Spleen (tissue), 11 donors: ENCODE measurements at regions not wholly inside any gene's neighbourhood (a gene's known extent, or its start where the extent isn't known, plus 50 kb on each side); places are given as distances from the start of the nearest gene placed in this dataset.

Experiments
- DNase-seq: peaks from one replicate; pipeline ENCODE4 v3.0.0-alpha.2; 2020
- H3K27ac ChIP-seq, 8 donors: fragments of 200-600 bp; sonication (generic) in 7 of 8; 1 replicate in 4 of 8; 2 replicates in 4 of 8; pipeline versions ENCODE4 v1.5.0 to v1.8.0; 2016 to 2021; ENCODE audit warnings: inconsistent platforms in 4 of 8, mild to moderate bottlenecking in 4 of 8, moderate library complexity in 1 of 8
- H3K27me3 ChIP-seq, 7 donors: fragments of 200-600 bp; sonication (generic) in 6 of 7; replicated peaks in 1 of 7; 1 replicate in 4 of 7; 2 replicates in 3 of 7; pipeline versions ENCODE4 v1.5.0 to v1.8.0; 2016 to 2021; ENCODE audit warnings: inconsistent platforms in 3 of 7, mild to moderate bottlenecking in 1 of 7
- H3K36me3 ChIP-seq, 6 donors: fragments of 200-600 bp; sonication (generic) in 5 of 6; 1 replicate in 4 of 6; 2 replicates in 2 of 6; pipeline versions ENCODE4 v1.5.0 to v1.8.0; 2016 to 2021; ENCODE audit warnings: inconsistent platforms in 2 of 6
- H3K4me1 ChIP-seq, 6 donors: fragments of 200-600 bp; sonication (generic) in 5 of 6; 1 replicate in 3 of 6; 2 replicates in 3 of 6; pipeline versions ENCODE4 v1.5.0 to v1.8.0; 2016 to 2021; ENCODE audit warnings: inconsistent platforms in 3 of 6
- H3K4me3 ChIP-seq, 8 donors: fragments of 200-600 bp; sonication (generic) in 7 of 8; 1 replicate in 4 of 8; 2 replicates in 4 of 8; pipeline versions ENCODE4 v1.5.0 to v1.8.0; 2016 to 2021; ENCODE audit warnings: inconsistent platforms in 4 of 8, mild to moderate bottlenecking in 4 of 8, moderate library complexity in 2 of 8
- H3K9me3 ChIP-seq, 8 donors: fragments of 200-600 bp; sonication (generic) in 7 of 8; 1 replicate in 4 of 8; 2 replicates in 4 of 8; pipeline versions ENCODE4 v1.5.0 to v1.8.0; 2016 to 2021; ENCODE audit warnings: inconsistent platforms in 4 of 8
- CTCF ChIP-seq, 11 experiments: fragments of 200-600 bp in 7 of 11; fragments of 450-650 bp in 4 of 11; sonication (generic) in 4 of 11; IDR thresholded peaks in 8 of 11; conservative IDR thresholded peaks in 3 of 11; 1 replicate in 7 of 11; 2 replicates in 4 of 11; pipeline versions ENCODE4 v1.4.0 to v1.8.0; 2016 to 2021; ENCODE audit warnings: antibody characterized with exemption in 11 of 11, inconsistent platforms in 4 of 11, mild to moderate bottlenecking in 1 of 11
- POLR2A ChIP-seq, 3 donors: fragments of 450-650 bp; IDR thresholded peaks; one replicate each; pipeline ENCODE4 v1.5.1; 2017; ENCODE audit warnings: antibody characterized with exemption in 3 of 3, mild to moderate bottlenecking in 1 of 3
- POLR2AphosphoS5 ChIP-seq, 3 donors: sonication (generic); formaldehyde crosslinking; IDR thresholded peaks; one replicate each; pipeline ENCODE4 v1.5.1; 2017; ENCODE audit warnings: antibody characterized with exemption in 3 of 3
- WGBS, 5 donors: extraction: QIAGEN DNeasy Blood & Tissue Kit in 3 of 5; methylation state at CpG; one replicate each; pipeline versions ENCODE4 v1.1.5 to v1.1.7; 2013 to 2018; 5-methylcytosine and 5-hydroxymethylcytosine counted together
- intact Hi-C: fragments of 100-400 bp; cut with DNase I; formaldehyde crosslinking; loops from one replicate; pipeline ENCODE4 v1.15.0; 2023; ENCODE audit warnings: low total_unique reads
- donor health status: healthy with polysubstance abuse.
- donor health status: DM: no; HTN: no; CAD: no; lungs with moderate emphysema.
- donor health status: DM: no; HTN: no; CAD: no.
- donor health status: Bipolar disorder and iron deficiency.
- donor health status: healthy.
- donor health status: DM: no; HTN: no; CAD: no.
- donor health status: DM: yes; HTN: yes; CAD: no.

- Histone ChIP-seq H3K4me3 (no peak overlapping the region), H3K4me1 (no peaks in the 10 kb centered on the region), H3K9me3 (peaks cover 0 to 24% (median 17%) of the 10 kb centered on the region in 8 donors), H3K36me3 (no peaks in the 10 kb centered on the region), H3K27me3 (no peaks in the 10 kb centered on the region), H3K27ac (no peak overlapping the region)
- no peak for TF ChIP-seq POLR2AphosphoS5 (IDR thresholded peaks at IDR 0.05)
- TF ChIP-seq CTCF (IDR thresholded peaks at IDR 0.05 in 8 of 11, conservative IDR thresholded peaks at IDR 0.05 in 3 of 11), result no peak
- no peak for TF ChIP-seq POLR2A (IDR thresholded peaks at IDR 0.05)
- DNase-seq, result no peak
- intact Hi-C loops, result no loop called here
- 79 to 88% (median 82%) methylated on average over 1 of the region's 1 CpG for WGBS, 5 donors
Observed at GRCh38 chr1:60331647-60332046, 258.1 kb upstream of the C1orf87 start.

DNA sequence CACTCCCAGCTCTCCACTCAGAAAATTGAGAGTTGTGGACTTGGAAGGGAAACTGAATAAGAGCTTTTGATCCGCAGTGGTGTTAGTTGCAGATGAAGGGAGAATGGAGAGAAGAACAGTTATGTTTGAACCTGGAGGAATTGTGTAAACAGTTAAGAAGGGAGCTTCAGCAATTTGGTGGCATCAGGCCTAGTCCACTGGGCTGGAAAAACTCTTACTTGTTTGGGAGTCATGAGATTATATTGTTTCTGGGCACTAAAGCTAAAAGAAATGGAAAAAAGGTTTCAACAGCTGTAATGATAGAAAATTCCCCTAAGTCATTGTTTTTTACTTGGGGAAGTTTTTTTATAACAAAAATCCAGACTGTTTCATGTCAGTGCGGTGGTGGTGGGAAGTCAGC is 256.1 kb upstream of the C1orf87 start:
- H3K4me3 ChIP-seq, result no peak overlapping the region
- intact Hi-C loops, result no loop called here
- no peak for DNase-seq
- no peak overlapping the region for H3K27ac ChIP-seq
- no peaks in the 10 kb centered on the region for H3K36me3 ChIP-seq
- H3K9me3 ChIP-seq, result peaks cover 0 to 35% (median 21%) of the 10 kb centered on the region in 8 donors
- no peaks in the 10 kb centered on the region for H3K27me3 ChIP-seq
- 91 to 96% (median 92%) methylated on average over 2 of the region's 2 CpGs for WGBS, 5 donors
- H3K4me1 ChIP-seq, result no peaks in the 10 kb centered on the region
- TF ChIP-seq CTCF (IDR thresholded peaks at IDR 0.05 in 8 of 11, conservative IDR thresholded peaks at IDR 0.05 in 3 of 11) (no peak), POLR2A (IDR thresholded peaks at IDR 0.05) (no peak), POLR2AphosphoS5 (IDR thresholded peaks at IDR 0.05) (no peak)

- Histone ChIP-seq H3K4me1 (no peaks in the 10 kb centered on the region), H3K4me3 (no peak overlapping the region), H3K27ac (no peak overlapping the region), H3K36me3 (no peaks in the 10 kb centered on the region), H3K27me3 (no peaks in the 10 kb centered on the region), H3K9me3 (peaks cover 0 to 16% (median 6%) of the 10 kb centered on the region in 8 donors)
- TF ChIP-seq CTCF (IDR thresholded peaks at IDR 0.05 in 8 of 11, conservative IDR thresholded peaks at IDR 0.05 in 3 of 11) (no peak), POLR2AphosphoS5 (IDR thresholded peaks at IDR 0.05) (no peak), POLR2A (IDR thresholded peaks at IDR 0.05) (no peak)
- DNase-seq, result no peak
- intact Hi-C loops, result no loop called here
Observed at GRCh38 chr1:60311838-60312237, 238.3 kb upstream of the C1orf87 start.

DNA sequence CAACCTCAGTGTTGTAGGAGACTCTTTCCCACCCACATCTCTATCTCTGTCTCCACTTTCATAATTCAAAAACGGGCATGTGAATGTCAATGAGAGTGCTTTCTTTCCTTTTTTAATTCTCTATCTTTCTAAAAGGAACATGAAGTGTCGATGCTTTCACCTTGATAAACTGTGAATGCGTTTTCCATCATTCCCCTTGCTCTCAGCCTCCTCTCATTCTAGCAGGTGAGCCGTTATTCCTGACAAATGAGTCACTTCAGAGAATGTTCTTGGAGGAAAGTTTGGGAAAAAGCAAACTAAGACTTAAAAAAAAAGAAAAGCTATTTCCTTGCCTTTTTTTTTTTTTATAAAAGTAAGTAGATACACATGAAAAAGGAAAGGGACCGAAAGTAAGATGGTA is 226.0 kb upstream of the C1orf87 start:
- Histone ChIP-seq H3K4me1 (no peaks in the 10 kb centered on the region), H3K4me3 (no peak overlapping the region), H3K27ac (no peak overlapping the region), H3K36me3 (no peaks in the 10 kb centered on the region), H3K27me3 (no peaks in the 10 kb centered on the region), H3K9me3 (peaks cover 0 to 25% (median 17%) of the 10 kb centered on the region in 8 donors)
- 74 to 88% (median 82%) methylated on average over 5 of the region's 5 CpGs for WGBS, 5 donors
- intact Hi-C loops, result no loop called here
- no peak for DNase-seq
- TF ChIP-seq POLR2AphosphoS5 (IDR thresholded peaks at IDR 0.05) (no peak), CTCF (IDR thresholded peaks at IDR 0.05 in 8 of 11, conservative IDR thresholded peaks at IDR 0.05 in 3 of 11) (no peak), POLR2A (IDR thresholded peaks at IDR 0.05) (no peak)
